ENCODE measurements at regions not wholly inside any gene's neighbourhood (a gene's known extent, or its start where the extent isn't known, plus 50 kb on each side); places are given as distances from the start of the nearest gene placed in this dataset.

- TF ChIP-seq, protein P1, sequence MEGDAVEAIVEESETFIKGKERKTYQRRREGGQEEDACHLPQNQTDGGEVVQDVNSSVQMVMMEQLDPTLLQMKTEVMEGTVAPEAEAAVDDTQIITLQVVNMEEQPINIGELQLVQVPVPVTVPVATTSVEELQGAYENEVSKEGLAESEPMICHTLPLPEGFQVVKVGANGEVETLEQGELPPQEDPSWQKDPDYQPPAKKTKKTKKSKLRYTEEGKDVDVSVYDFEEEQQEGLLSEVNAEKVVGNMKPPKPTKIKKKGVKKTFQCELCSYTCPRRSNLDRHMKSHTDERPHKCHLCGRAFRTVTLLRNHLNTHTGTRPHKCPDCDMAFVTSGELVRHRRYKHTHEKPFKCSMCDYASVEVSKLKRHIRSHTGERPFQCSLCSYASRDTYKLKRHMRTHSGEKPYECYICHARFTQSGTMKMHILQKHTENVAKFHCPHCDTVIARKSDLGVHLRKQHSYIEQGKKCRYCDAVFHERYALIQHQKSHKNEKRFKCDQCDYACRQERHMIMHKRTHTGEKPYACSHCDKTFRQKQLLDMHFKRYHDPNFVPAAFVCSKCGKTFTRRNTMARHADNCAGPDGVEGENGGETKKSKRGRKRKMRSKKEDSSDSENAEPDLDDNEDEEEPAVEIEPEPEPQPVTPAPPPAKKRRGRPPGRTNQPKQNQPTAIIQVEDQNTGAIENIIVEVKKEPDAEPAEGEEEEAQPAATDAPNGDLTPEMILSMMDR (IDR thresholded peaks at IDR 0.05; ENCODE audit: insufficient read depth, low read depth, low read length) = no peak
- no peak for TF ChIP-seq EZH2 (IDR thresholded peaks at IDR 0.05; ENCODE audit: insufficient read depth, low read length)
Measured at GRCh38 chr15:25182098-25182478, 227.3 kb downstream of the SNRPN start.

All from astrocyte (in vitro differentiated cells and primary cell).